HG03520 (cell line): ENCODE measurements at regions not wholly inside any gene's neighbourhood (a gene's known extent, or its start where the extent isn't known, plus 50 kb on each side); places are given as distances from the start of the nearest gene placed in this dataset.
"Not testable (repeated sequence)": the region's sequence is repeated elsewhere in the genome, so short reads cannot be mapped to it uniquely, and the experiment has no call there.

Experiments used
- ATAC-seq: cut with Tn5 transposase; IDR thresholded peaks from one replicate; pipeline ENCODE4 v1.9.1; 2021; ENCODE audit warnings: mild to moderate bottlenecking, moderate library complexity; ENCODE audit not compliant: unreplicated experiment

DNA sequence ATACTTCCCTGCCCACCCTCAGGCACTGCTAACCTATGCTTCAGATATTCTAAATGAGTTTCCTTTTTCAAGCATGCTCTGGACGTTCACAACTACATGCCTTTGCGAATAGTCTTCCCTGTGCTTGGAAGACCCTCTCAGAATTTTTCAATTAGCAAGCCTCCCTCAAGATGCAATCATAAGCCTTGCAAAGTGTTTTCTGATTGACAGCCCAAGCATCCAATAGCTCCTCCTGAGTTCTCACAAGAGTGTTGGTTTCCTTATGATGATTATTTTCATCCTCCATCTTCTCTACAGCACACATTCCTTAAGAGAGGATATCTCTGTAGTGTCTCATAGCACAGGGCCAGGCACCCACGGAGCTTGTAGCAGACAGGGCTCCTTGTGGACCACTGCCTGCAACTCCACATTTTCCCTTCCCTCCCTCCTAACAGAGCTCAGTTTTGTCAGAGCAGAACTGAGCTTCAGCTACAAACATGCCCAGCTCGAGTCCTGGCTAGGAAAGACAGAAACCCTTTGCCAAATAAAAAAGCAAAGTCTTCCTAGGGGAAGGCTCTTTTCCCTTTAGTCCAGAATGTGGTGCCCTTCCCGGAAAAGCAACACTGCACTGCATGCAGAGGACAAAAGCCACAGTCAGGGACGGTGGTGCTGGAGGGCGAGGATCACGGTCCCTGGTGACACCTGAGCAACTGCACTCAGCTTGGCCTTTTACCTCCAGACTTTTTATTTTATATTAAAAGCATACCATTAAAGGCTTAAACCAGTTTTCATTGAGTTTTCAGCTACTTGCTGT lies 819.8 kb upstream of the ID2 start:
- ATAC-seq: no peak

DNA sequence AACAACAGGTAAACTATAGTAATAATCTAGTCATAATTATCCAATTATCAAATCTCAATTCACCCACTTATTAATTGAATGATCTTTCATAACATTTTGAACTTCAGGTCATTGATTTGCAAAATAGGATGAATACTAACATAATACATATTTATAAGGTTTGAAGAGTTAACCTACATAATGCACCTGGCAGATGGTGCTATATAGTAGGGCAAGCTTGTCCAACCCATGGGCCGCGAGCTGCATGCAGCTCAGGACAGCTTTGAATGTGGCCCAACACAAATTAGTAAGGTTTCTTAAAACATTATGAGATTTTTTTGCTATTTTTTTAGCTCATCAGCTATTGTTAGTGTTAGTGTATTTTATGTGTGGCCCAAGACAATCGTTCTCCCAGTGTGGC lies 815.8 kb upstream of the ID2 start:
- no peak for ATAC-seq

DNA sequence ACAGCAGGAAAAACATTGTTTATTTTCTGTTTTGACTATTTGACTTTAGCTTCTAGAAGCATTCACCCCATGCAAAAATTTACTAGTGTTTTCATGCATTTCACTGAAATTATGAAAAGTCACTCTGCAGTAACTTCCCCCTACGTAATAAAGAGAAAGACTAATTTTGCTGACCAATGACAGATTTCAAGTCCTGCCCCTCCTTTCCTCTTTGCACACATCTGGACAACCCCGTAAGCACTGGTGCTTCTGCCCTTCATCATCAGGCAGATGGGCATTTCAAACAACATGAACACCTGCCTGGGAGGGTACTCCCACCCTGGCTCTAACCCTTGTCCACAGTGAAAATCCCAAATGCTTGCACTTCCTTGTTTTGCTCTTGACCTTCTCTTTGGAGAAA lies 815.0 kb upstream of the ID2 start:
- no peak for ATAC-seq

DNA sequence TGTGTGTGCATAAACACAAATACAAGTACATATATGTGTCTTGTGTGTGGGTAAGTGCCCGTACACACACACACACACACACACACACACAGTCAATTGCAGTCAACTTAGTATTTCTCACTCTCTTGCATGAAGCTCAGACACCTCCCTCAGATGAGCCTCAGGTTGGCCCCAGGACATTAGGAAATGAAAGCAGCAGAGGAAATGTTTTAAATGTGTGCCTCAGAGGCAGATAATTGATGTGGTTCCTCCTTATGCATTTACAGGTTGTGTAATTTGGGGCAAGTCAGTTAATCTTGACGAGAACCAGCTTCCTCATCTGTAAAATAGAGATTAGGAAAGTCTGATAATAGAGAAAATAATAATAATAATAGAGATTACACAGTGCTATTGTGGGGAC lies 814.0 kb upstream of the ID2 start:
- no peak for ATAC-seq

DNA sequence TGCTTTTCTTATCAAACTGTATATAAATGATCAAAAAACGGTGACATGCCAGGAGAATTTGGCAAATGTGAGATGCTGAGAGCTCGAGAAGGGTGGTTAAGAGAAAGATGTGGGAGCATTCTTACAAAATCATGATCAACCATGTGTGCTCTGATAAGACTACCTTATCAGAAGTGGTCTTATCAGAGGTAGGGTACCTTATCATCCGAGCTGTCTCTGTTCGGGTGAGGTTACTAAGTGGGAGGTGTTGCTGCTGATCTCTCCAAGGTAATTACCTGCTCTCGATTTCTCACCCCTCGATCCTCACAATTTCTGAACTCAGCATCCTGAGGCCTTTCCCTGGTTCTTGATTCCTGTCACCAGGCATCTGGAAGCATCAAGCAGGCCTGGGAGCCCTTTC lies 813.0 kb upstream of the ID2 start:
- no peak for ATAC-seq

DNA sequence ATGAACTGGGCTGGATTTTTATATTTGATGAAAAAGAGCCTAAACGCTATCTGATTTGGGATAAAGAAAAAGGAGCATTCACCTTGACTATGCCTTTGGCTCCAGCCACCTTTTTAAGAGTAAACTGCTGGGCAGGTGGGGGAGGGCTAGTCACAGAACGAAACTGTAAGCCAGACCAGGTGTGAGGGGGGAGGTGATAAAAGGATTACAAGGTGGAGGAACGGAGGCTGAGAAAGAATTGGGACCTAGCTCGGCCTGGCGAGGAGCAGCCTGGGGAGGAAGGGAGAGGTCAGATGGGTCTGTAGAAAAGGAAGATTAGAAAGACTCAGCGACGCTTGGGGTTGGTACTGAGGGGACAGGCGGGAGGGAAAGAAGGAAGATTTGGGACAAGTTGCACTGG lies 805.4 kb upstream of the ID2 start:
- ATAC-seq: not testable (repeated sequence)

DNA sequence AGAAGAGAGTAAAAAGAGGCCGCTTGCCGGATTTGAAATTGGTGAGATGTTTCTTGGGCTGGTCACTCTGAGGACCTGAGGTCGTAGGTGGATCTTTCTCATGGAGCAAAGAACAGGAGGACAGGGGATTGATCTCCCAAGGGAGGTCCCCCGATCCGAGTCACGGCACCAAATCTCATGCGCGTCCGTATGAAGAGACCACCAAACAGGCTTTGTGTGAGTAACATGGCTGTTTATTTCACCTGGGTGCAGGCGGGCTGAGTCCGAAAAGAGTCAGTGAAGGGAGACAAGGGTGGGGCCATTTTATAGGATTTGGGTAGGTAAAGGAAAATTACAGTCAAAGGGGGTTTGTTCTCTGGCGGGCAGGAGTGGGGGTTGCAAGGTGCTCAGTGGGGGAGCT lies 803.6 kb upstream of the ID2 start:
- not testable (repeated sequence) for ATAC-seq

DNA sequence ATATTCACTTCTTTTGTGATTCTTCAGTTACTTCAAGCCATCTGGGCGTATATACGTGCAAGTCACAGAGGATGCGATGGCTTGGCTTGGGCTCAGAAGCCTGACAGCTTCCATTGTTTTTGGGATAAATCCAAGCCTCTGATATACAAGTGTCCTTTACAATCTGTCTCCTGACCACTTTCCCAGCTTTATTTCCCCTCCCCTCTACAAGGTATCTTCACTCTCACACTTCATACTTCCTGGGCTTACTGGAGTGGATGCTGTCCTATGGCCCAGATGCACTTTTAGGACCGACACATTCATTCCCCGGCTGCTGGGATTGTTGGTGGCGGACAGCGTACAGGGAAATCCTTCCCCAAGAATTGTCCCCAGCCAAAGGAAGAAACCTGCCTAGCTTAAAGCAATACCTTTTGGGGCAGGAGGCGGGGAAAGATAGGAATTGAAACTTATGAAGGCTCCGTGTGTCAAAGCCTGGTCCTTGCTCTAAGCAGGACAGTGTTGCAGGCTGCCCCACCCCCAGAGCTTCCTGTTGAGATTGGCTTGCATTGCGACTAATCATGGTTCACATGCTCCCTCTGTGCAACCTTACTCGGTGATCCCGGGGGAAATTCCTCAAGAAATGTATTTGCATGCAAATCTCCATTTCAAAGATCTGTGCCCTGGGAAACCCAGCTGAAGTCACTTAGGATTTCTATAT lies 802.9 kb upstream of the ID2 start:
- ATAC-seq: no peak

DNA sequence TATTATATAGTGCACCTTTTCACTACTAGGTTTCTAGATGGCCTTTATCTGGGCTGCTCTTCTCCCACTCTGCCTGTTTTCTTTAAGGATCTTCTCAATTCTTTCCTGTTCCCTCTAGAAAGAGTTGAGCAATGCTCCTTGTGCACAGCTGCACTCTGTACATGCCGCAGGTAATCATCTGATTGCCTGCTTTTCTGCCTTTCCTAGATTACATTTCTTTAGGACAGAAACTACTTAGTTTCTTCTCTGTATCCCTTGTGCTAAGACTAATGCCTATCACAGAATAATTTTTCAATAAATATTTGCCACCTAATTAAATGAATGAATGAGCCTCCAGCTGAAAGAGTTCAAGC lies 802.4 kb upstream of the ID2 start:
- no peak for ATAC-seq

DNA sequence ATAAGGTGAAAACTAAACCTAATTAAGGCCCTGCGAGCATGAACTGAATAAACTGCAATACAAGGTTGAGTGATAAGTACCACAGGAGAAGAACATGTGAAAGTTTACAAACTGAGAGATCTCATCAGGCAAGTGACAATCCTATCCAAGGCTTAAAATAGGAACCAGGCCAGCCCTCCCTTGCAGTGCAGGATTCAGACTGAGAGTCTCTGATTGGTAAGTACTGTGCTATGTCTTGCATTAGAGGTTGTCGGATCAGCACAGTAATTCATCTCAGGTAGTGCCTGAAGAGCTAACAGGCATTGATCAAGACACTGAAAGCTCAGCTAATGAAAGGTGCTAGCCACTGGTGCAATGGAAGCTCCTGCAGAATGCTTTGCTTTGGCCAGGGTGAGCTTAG lies 801.7 kb upstream of the ID2 start:
- no peak for ATAC-seq

DNA sequence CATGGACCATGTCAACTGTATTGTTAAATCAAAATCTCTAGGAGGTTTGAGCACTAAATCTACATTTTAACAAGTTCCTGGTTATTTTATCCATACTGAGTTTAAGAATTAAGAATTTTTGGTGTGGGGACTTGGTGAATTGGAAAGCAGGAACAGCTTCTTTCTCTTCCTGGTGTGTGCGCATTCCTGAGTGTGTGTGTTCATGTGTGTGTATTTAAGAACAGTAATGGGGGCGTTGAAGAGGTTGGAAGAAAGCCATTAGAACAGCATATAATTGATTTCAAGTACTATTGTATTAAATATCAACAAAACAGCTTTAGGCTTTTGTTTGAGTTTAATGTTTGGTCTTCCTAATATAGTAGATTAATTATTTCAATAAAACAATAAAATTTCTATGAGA lies 801.3 kb upstream of the ID2 start:
- ATAC-seq: no peak

DNA sequence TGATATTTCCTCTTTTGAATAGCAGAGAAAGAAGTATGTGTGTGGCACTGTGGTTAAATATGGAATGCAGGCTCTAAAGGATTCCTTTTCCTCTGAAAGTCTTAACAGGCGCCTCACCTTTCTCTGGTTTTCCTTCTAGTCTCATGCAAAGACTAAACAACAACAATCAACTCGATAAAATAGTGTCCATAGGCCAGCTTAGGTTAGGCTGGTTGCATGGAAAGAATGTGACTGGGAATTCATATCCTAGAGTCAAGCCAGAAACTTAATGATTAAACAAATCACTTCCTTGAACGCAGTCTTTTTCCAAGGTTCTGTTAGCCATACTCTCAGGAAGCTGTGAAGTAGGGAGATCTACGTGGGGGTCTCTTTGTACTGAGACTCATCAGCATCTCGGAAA lies 800.8 kb upstream of the ID2 start:
- no peak for ATAC-seq

DNA sequence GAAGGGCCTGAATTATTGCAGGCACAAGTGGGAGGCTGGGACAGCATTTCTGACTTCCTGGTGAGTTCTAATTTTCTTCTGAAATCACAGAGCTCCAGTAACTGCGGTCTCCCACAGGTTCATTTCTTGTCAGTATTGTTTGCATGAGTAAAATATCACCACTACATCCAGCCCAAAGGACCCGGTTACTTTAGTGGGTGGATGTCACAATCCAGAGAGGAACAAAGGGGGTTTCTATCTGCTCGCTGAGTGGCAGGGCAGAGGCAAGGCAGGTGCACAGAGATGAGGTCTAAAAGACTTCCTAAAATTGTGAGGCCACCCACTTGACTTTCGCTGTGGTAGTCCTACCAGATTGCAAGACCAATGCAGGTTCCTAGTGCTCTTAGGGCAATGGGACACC lies 800.4 kb upstream of the ID2 start:
- no peak for ATAC-seq

DNA sequence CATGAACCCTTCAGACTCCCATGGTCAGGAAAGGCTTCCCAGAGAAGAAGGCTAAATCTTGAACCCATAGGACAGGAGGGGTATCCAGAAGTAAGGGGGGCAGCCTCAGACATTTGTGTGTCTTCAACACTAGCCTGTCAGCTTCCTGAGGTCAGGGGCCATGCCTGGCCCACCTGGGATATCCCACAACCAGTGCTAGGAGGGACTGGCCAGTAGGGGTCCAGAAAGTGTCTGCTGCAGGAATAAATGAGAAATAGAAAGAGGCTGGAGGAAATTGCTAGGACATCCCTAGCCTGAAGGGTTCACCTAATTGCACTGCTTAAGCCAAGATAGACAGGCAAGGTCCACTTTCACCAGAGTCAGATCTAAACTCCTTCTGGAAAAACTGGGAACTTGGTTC lies 799.6 kb upstream of the ID2 start:
- ATAC-seq: no peak

DNA sequence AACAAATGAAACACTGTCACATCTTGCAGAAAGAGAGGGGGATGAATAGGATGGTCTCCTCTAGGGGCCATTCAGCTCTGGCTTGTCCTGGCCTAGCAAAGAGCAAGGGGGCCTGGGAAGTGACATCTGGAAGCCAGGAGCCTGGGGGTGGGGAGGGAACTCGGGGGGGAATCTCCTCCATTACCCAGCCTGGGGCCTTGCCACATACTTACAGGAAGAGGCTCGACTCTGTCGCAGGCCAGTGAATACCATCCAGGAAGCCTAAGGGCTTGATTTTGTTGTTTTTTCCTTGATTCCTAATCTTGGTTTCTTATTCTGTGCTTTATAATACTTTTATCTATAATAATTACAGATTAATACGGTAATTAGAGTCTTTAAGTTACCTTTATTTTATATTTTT lies 797.5 kb upstream of the ID2 start:
- no peak for ATAC-seq

DNA sequence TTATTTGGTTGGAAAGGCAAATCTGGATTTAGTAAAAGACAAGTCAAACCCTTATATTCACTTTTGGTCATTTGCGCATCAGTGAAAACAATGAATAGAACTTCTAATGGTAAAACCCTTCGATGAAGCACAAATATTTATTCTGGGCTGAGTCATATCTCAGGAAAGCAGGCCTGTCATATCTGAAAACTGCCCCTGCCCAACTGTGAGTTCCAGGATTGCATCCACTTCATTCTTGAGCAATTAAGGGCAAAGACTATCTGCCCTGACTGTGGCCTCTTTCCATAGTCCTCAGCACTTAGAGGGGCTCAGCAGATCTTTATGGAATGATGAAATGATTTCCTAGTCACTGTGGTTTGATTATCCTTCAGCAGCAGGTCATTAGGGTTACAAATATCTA lies 795.2 kb upstream of the ID2 start:
- ATAC-seq: no peak

DNA sequence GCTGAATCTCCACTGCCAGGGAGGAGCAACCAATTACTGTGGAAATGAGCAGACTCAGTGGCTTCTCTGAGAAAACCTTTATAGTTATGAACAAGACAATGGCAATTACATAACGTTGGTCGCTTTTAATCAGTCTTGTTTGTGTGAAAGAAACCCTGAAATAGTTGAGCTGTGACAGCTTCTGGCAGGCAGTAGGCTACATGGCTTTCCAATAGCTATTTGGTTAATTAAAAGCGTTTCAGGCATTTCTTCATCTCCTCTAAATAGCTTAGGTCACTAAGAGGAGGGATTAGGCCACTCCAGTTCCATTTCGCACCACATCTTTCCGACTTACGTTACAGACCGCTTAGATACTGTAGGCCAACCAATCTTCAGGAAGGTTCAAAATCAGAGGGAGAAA lies 794.4 kb upstream of the ID2 start:
- no peak for ATAC-seq

DNA sequence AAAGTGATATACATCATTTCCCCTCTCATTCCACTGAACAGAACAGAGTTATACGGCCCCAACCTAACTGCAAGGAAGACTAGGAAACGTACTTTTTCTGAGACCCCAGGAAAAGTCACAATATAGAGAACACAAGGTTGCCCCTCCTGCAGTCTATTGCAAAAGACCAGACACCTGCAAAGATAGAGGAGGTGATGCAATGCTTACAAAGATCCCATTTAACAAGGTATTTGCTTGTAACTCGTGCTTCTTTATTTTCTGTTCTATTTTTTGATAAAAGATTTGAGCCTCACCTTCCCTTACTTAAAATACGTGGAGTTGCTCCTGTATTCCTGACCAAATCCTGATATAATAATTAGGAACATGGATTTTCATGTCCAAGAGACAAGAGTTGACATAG lies 793.0 kb upstream of the ID2 start:
- no peak for ATAC-seq

DNA sequence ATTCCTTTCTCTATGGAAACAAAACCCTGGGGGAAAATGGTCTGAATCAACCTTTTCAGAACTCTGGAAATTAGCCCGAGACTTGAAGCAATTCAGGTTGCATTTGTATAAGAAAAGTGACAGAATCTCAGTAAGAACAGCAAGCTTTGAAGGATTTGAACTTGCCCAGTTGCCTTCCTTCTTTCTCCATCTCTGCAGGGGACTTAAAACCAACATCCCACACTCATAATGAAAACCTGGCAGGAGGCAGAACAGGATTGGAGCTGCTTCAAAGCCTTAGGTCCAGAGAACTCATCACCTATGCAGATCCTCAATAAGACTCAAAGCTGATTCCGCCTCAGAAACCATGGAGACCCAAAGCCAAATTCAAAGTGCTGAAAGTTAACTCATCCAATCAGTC lies 790.5 kb upstream of the ID2 start:
- no peak for ATAC-seq

DNA sequence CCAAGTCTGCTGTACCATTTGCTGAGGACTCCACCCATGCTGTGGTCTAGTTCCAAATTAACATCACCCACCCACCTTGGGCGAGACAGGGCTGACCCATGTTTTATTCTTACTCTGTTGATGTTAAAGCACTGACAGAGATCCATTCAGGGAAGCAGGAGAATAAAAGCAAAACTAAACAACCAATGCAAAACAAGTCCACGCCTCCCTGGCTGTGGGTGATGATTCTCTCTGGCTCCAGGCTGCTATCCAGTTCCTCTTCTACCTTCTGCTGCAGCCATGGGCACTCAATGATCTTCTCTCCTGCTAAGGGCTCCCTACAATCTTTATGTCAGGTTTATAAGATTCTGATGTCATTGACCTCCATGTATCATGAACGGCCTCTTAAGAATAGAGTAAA lies 786.6 kb upstream of the ID2 start:
- ATAC-seq: no peak

DNA sequence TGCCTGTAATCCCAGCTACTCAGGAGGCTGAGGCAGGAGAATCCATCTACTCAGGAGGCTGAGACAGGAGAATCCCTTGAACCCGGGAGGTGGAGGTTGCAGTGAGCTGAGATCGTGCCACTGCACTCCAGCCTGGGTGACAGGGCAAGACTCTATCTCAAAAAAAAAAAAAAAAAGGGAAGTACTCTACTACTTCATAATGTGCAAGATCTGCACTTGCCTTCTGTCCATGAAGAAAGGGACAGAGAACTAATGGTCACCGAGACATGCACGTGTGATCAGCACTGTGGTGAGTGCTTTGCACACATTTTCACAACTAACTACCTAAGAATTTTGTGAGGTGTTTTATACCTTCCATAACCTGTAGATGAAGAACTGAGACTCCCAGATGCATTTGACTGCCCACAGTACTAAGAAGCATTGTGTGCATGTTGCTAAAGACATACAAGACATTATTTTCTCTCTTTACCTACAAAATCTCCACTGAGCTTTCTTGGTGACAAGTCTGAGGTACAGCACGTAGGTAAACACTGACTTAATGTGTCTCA lies 784.8 kb upstream of the ID2 start:
- no peak for ATAC-seq

DNA sequence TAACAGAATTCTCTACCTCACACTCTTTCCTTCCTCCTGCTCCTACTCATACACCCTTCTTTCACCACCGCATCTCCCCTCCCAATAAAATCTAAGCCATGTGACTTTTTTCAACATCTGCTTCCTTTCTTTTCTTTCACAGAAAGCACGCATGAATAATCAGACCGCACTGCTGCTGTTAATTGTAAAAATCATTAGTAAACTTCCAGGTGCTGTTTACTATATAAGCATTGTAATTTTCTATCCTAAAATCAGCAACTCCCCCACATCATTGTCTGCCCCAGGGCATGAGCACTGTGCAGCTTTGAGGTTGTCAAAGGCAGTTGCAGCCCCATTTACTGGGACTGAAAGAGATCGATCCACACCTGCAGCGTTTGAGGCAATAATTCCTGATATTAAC lies 782.6 kb upstream of the ID2 start:
- ATAC-seq: no peak

DNA sequence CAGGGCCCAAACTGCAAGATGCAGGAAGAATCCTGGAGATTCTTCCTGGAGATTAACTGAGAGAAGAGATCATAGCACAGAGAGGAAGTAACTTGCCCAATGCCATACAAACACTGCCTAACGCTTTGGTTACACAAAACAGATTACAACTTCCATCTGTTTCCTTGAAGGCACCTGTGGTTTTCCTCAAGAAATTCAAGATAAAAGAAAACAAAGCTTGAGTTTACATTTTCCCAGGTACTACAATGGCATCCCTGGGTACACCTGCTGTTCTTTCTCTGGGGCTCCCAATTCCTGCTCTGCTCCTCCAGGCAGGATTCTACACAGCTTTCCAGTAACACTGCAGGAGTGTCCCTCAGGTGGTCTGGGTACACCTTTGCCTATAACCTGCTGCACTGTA lies 781.9 kb upstream of the ID2 start:
- ATAC-seq: no peak
